Thyroid gland (tissue), 4 donors: ENCODE measurements at regions not wholly inside any gene's neighbourhood (a gene's known extent, or its start where the extent isn't known, plus 50 kb on each side); places are given as distances from the start of the nearest gene placed in this dataset.

Experiments
- DNase-seq, 2 donors: peaks; one replicate each; pipeline ENCODE4 v3.0.0-alpha.2; 2019
- H3K27ac ChIP-seq, 3 donors: fragments of 200-600 bp; sonication (generic); 1 replicate in 2 of 3; 2 replicates in 1 of 3; pipeline ENCODE4 v1.5.1; 2016 to 2019; ENCODE audit warnings: mild to moderate bottlenecking in 1 of 3, moderate library complexity in 1 of 3
- H3K27me3 ChIP-seq: fragments of 200-600 bp; sonication (generic); one replicate; pipeline ENCODE4 v1.5.1; 2019
- H3K36me3 ChIP-seq, 2 donors: fragments of 200-600 bp; sonication (generic); one replicate each; pipeline ENCODE4 v1.5.1; 2016 to 2019
- H3K4me1 ChIP-seq, 2 donors: fragments of 200-600 bp; sonication (generic); one replicate each; pipeline ENCODE4 v1.5.1; 2017 to 2019
- H3K4me3 ChIP-seq, 3 donors: fragments of 200-600 bp; sonication (generic); replicated peaks in 1 of 3; 1 replicate in 2 of 3; 2 replicates in 1 of 3; pipeline ENCODE4 v1.5.1; 2016; ENCODE audit warnings: mild to moderate bottlenecking in 1 of 3
- H3K9me3 ChIP-seq: fragments of 200-600 bp; sonication (generic); one replicate; pipeline ENCODE4 v1.5.1; 2017
- POLR2A ChIP-seq, 2 donors: fragments of 450-650 bp; IDR thresholded peaks; one replicate each; pipeline ENCODE4 v1.6.1; 2017; ENCODE audit warnings: antibody characterized with exemption in 2 of 2, mild to moderate bottlenecking in 2 of 2, moderate library complexity in 1 of 2
- WGBS, 2 donors: methylation state at CpG; one replicate each; pipeline ENCODE4 v1.1.5; 2017; 5-methylcytosine and 5-hydroxymethylcytosine counted together
- intact Hi-C: fragments of 100-400 bp; cut with DNase I; formaldehyde crosslinking; loops from one replicate; pipeline ENCODE4 v1.15.1; 2023
- TF ChIP-seq, protein P1 (sequence below), 6 experiments: fragments of 200-600 bp in 3 of 6; fragments of 450-650 bp in 3 of 6; sonication (generic) in 3 of 6; IDR thresholded peaks; one replicate each; pipeline ENCODE4 v1.5.1; 2016 to 2019; ENCODE audit warnings: antibody characterized with exemption in 6 of 6, mild to moderate bottlenecking in 2 of 6, inconsistent platforms in 1 of 6, moderate library complexity in 1 of 6

DNA sequence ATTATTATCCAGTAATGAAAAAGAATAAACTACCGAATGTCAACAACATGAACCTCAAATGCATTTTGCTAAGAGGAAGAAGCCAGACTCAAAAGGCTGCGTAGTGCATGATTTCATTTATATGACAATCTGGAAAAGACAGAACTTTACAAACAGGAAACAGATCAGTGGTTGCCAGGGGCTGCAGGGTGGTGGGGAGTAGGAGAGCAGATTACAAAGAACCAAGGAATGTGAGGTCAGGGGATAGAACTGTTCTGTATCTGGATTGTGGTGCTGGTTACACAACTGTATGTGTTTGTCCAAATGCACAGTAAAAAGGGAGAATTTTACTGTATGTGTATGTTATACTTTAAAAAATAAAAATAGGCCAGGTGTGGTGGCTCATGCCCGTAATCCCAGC is 89.7 kb upstream of the MYL2 start:
- H3K9me3 ChIP-seq, result no peaks in the 10 kb centered on the region
- TF ChIP-seq, protein P1, sequence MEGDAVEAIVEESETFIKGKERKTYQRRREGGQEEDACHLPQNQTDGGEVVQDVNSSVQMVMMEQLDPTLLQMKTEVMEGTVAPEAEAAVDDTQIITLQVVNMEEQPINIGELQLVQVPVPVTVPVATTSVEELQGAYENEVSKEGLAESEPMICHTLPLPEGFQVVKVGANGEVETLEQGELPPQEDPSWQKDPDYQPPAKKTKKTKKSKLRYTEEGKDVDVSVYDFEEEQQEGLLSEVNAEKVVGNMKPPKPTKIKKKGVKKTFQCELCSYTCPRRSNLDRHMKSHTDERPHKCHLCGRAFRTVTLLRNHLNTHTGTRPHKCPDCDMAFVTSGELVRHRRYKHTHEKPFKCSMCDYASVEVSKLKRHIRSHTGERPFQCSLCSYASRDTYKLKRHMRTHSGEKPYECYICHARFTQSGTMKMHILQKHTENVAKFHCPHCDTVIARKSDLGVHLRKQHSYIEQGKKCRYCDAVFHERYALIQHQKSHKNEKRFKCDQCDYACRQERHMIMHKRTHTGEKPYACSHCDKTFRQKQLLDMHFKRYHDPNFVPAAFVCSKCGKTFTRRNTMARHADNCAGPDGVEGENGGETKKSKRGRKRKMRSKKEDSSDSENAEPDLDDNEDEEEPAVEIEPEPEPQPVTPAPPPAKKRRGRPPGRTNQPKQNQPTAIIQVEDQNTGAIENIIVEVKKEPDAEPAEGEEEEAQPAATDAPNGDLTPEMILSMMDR (IDR thresholded peaks at IDR 0.05), result no peak
- no peak for DNase-seq
- 83 to 88% methylated on average over 3 of the region's 3 CpGs for WGBS, 2 donors
- intact Hi-C loops, result no loop called here
- no peaks in the 10 kb centered on the region for H3K36me3 ChIP-seq
- H3K27ac ChIP-seq, result no peak overlapping the region
- H3K27me3 ChIP-seq, result no peaks in the 10 kb centered on the region
- H3K4me1 ChIP-seq, result no peaks in the 10 kb centered on the region
- no peak overlapping the region for H3K4me3 ChIP-seq

DNA sequence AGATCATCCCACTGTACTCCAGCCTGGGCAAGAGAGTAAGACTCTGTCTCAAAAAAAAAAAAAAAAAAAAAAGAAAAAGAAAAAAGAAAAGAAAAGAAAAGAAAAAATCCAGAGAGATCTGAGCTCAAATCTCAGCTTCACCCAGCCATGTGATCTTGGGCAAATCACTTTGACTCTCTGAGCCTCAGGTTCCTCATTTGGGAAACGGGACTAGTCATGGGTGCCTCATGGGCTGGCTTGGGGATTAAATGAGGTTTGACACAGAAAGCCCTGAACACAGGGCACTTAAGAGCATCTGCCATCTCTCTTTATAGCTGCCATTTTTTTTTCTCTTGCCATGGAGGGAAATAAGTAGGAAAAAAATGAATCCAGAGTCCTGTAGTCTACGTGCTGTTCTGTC is 86.2 kb upstream of the MYL2 start:
- no peak for DNase-seq
- intact Hi-C loops, result no loop called here
- Histone ChIP-seq H3K4me3 (no peak overlapping the region), H3K27ac (no peak overlapping the region), H3K36me3 (no peaks in the 10 kb centered on the region), H3K4me1 (no peaks in the 10 kb centered on the region), H3K27me3 (no peaks in the 10 kb centered on the region), H3K9me3 (no peaks in the 10 kb centered on the region)
- 65 to 73% methylated on average over 2 of the region's 2 CpGs for WGBS, 2 donors
- TF ChIP-seq POLR2A (IDR thresholded peaks at IDR 0.05), result no peak
- TF ChIP-seq, protein P1 (IDR thresholded peaks at IDR 0.05), result no peak

DNA sequence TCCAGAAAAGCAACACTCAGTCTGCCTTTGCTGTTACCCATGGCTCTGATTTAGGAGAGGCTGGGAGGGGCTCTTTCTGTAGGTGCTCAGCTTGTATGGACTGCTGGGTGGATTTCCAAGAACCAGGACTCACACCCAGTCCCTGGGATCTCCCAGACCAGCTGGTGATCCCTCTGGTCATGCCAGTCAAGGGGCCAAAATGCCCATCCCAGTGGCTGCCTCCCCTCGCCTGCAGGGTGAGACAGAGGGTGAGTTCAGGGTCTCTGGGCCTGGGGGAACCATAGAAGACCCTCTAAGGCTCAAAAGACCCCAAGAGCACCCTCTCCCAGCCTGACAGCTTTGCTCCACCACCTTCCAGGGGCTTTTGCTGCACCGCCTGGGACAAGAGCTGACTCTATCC is 78.6 kb upstream of the MYL2 start:
- Histone ChIP-seq H3K27me3 (no peaks in the 10 kb centered on the region), H3K4me1 (no peaks in the 10 kb centered on the region), H3K36me3 (no peaks in the 10 kb centered on the region), H3K27ac (no peak overlapping the region), H3K4me3 (no peak overlapping the region), H3K9me3 (no peaks in the 10 kb centered on the region)
- WGBS, 2 donors, result 83 to 95% methylated on average over 2 of the region's 2 CpGs
- intact Hi-C loops, result no loop called here
- TF ChIP-seq, protein P1 (IDR thresholded peaks at IDR 0.05), result no peak
- TF ChIP-seq POLR2A (IDR thresholded peaks at IDR 0.05), result no peak
- no peak for DNase-seq

DNA sequence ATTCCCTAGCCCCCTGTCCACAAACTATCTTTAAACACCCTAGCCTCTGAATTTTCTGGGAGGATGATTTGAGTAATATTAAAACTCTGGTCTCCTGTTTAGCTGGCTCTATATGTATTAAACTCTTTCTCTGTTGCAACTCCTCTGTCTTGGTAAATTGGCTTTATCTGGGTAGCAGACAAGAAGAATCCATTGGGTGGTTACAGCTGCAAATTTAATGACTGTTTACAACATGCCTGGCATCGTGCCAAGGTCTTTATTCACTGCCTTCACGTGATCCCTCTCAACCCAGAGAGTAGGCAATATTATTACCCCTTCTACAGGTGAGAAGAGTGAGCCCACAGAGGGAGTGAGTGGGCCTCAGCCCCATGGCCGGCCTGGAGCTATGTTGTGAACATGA is 77.8 kb upstream of the MYL2 start:
- no peaks in the 10 kb centered on the region for H3K9me3 ChIP-seq
- no peak overlapping the region for H3K27ac ChIP-seq
- TF ChIP-seq, protein P1 (IDR thresholded peaks at IDR 0.05), result no peak
- no peak for TF ChIP-seq POLR2A (IDR thresholded peaks at IDR 0.05)
- no peaks in the 10 kb centered on the region for H3K27me3 ChIP-seq
- no peak overlapping the region for H3K4me3 ChIP-seq
- WGBS, 2 donors, result 52 to 57% methylated on average over 3 of the region's 3 CpGs
- H3K4me1 ChIP-seq, result no peaks in the 10 kb centered on the region
- intact Hi-C loops, result no loop called here
- DNase-seq, result no peak
- no peaks in the 10 kb centered on the region for H3K36me3 ChIP-seq

DNA sequence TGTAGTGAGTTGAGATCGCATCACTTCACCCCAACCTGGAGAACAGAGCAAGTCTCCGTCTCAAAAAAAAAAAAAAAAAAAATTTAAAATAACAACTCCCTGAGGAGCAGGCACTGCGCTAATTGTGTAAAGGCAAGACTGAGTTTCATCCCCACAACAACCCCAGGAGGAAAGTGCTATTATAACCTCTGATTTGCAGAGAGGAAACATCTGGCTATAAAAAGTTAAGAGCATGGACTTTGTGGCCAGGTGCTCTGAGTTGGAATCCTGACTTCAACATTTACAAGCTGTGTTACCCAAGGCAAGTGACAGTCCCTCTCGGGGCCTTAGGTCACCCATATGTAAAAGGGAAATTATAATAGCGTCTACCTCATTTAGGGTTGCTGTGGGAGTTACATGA is 76.0 kb upstream of the MYL2 start:
- WGBS, 2 donors, result 76 to 82% methylated on average over 5 of the region's 5 CpGs
- Histone ChIP-seq H3K4me3 (no peak overlapping the region), H3K36me3 (no peaks in the 10 kb centered on the region), H3K27me3 (no peaks in the 10 kb centered on the region), H3K9me3 (no peaks in the 10 kb centered on the region), H3K27ac (no peak overlapping the region), H3K4me1 (no peaks in the 10 kb centered on the region)
- intact Hi-C loops, result no loop called here
- no peak for DNase-seq
- TF ChIP-seq, protein P1 (IDR thresholded peaks at IDR 0.05), result no peak
- no peak for TF ChIP-seq POLR2A (IDR thresholded peaks at IDR 0.05)
